GM19467 (cell line): ENCODE measurements at regions not wholly inside any gene's neighbourhood (a gene's known extent, or its start where the extent isn't known, plus 50 kb on each side); places are given as distances from the start of the nearest gene placed in this dataset.
"Not testable (repeated sequence)": the region's sequence is repeated elsewhere in the genome, so short reads cannot be mapped to it uniquely, and the experiment has no call there.

Experiments
- ATAC-seq: cut with Tn5 transposase; IDR thresholded peaks from one replicate; pipeline ENCODE4 v1.9.1; 2021; ENCODE audit warnings: mild to moderate bottlenecking, moderate library complexity; ENCODE audit not compliant: unreplicated experiment

GRCh38 chr15:31433091-31433490 is 106.5 kb downstream of the KLF13 start:
- ATAC-seq = no peak

- no peak for ATAC-seq
Observed at GRCh38 chr15:31433574-31433973, 106.9 kb downstream of the KLF13 start.

DNA sequence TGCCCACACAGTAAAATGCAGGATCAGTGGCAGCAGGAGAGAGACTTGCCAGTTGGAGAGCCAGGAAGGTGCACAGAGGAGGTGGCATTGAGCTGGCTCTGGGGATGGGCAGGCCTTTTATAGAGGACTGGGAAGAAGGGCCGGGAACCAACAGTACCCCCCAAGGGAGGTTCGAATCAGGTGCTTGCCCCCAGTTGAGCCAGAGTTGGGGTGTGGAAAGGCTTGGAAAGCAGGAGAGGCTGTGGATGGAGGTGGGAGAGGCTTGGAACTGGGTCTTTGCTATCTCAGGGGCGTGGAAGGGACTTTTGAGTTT is 107.6 kb downstream of the KLF13 start:
- no peak for ATAC-seq

GRCh38 chr15:31434588-31435260 is 108.1 kb downstream of the KLF13 start:
- peak; percentile 48 for ATAC-seq

DNA sequence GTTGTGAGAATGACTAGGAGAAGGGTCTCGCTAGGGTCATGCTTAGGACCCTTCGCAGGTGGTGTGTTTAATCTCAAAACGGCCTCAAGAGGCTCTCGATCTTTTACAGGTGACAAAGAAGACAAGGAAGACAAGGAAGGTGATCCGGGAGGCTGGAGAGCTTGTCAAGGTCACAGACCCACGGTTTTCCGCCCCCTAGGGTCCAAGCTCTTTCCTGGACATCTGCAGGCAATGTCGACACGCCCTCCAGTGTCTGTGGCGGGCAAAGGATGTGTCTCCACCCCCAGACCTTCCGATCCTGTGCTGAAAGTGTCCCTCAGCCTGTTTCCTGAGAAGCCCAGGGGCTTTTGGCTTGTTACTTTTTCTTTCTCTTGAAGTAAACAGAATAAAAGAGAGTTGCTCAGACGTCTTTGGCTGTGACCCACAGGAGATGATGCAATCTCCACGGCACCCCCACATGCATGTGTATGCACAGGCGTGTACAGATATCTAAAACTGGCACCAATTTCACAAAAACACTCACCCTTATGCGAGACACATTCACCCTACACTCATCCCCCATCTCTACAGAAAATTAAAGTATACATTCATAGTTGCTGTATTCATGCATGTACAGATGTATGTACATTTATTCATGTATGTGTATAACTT is 108.8 kb downstream of the KLF13 start:
- peak; percentile 57 for ATAC-seq

- no peak for ATAC-seq
Observed at GRCh38 chr15:31435912-31436628, 109.4 kb downstream of the KLF13 start.

DNA sequence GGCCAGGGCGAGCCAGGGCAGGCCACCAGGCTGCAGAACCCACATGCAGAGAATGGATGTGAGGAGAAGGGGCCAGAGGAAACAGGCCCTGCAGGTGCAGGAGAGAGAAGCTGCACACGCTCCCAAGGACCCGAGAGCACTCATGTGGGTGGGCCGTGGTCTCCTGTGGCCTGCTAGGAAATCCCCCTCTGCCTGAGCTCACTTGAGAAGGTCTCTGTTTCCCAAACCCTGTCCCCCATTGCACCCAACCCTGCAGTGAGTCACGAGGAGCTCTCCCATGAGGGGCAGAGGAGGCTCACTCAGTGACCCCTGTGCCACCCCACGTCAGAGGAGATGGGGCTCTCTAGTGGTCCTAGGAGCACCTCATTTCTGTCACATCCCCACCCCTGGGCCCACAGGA is 111.1 kb downstream of the KLF13 start:
- no peak for ATAC-seq

DNA sequence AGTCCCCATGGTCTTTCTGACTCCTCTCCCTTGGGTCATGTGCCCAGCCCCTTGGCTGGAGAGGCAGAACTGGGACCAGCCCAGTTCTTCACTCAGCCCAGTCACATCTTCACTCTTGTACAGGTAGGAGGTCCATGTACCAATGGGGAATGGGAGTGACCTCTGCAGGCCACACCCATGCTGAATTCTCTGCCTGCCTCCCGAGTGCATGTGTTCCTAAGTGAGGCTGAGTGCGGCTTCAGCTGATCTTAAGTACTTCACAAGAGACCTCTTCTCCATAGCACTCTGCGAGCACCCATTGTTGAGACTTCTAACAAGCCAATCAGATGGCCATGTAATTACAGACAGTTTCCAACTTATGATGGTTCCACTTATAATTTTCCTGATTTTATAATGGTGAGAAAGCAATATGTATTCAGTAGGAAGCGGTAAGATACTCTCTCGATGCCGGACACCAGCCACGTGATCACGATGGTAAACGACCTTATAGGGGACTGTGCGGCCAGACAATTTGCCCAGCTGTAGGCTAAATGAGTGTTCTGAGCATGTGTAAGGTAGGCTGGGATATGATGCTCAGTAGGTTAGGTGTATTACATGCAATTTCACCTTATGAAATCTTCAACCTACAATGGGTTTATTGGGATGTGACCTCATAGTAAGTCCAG is 112.1 kb downstream of the KLF13 start:
- ATAC-seq = no peak

- no peak for ATAC-seq
Observed at GRCh38 chr15:31439328-31439727, 112.7 kb downstream of the KLF13 start.

- ATAC-seq = not testable (repeated sequence)
Observed at GRCh38 chr15:31440216-31440615, 113.6 kb downstream of the KLF13 start.

DNA sequence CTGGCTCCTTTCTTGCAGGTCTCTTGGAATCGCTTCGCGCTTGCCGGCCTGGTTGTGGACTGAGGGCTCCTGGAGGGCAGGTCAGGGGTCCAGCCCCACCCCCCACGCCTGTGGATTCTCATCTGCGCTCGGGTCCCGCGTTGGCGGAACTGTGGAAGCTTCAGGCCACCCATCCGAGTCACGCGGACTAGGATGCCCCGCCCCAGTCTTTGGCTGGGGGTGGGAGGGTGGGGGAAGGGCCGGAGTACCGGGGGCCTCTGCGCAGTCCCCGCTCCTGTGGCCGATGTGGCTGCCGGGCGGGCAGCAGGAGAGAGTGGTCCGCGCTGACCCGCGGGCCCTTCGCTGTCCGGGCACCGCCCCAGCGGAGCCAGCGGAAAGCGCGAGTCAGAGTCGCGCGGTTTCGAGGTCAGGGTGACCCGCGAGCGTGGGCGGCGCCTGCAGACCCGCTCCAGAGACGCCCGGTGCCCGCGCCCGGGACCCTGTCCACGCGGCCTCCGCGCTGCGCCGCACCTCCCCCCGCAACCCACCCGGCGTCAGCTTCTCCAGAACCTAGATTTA is 114.2 kb downstream of the KLF13 start:
- ATAC-seq = no peak

GRCh38 chr15:31442226-31442625 is 115.6 kb downstream of the KLF13 start:
- ATAC-seq = no peak

- ATAC-seq = no peak
Observed at GRCh38 chr15:31442699-31443111, 116.1 kb downstream of the KLF13 start.

GRCh38 chr15:31444844-31445243 is 118.2 kb downstream of the KLF13 start:
- ATAC-seq = no peak

DNA sequence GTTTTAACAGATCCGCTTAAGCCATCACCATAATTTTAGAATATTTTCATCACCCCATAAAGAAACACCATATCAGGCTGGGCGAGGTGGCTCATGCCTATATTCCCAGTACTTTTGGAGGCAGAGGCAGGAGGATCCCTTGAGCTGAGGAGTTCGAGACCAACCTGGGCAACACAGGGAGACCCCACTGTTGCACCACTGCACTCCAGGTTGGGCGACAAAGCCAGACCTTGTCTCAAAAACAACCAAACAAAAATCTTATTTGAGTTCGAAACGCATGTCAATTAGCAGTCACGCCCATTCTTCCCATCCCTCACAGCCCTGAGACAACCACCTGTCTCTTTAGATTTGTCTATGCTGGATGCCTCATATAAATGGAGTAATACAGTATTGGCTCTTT is 119.9 kb downstream of the KLF13 start:
- no peak for ATAC-seq

DNA sequence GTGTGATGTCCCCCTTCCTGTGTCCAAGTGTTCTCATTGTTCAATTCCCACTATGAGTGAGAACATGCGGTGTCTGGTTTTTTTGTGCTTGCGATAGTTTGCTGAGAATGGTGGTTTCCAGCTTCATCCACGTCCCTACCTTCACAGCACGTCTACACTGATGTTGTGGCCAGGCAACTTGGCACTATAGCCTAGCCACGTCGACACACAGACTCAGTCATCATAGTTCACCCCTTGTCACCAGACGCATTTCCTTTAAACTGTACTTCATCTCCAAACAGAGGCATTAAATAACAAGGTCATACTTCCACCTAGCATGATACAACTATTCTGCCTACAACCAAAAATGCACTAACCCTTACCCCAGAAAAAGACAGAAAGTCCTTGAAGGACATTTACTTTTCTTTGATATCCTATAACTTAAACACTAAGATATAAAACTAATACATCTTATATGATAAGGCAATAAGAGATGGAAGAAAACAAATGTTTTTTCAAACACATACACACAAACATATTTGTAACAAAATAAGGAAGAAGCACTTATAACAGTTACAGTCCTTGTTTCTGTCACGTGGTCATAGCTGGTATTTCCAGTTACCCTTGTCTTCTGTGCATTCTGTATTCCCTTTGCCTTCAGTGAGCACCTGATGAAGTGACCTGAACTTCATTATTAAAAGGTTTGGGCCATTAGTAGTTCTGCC is 121.4 kb downstream of the KLF13 start:
- ATAC-seq = no peak

GRCh38 chr15:31448635-31448979 is 122.0 kb downstream of the KLF13 start:
- ATAC-seq = no peak

- ATAC-seq = no peak
Observed at GRCh38 chr15:31452595-31453557, 126.2 kb downstream of the KLF13 start.

DNA sequence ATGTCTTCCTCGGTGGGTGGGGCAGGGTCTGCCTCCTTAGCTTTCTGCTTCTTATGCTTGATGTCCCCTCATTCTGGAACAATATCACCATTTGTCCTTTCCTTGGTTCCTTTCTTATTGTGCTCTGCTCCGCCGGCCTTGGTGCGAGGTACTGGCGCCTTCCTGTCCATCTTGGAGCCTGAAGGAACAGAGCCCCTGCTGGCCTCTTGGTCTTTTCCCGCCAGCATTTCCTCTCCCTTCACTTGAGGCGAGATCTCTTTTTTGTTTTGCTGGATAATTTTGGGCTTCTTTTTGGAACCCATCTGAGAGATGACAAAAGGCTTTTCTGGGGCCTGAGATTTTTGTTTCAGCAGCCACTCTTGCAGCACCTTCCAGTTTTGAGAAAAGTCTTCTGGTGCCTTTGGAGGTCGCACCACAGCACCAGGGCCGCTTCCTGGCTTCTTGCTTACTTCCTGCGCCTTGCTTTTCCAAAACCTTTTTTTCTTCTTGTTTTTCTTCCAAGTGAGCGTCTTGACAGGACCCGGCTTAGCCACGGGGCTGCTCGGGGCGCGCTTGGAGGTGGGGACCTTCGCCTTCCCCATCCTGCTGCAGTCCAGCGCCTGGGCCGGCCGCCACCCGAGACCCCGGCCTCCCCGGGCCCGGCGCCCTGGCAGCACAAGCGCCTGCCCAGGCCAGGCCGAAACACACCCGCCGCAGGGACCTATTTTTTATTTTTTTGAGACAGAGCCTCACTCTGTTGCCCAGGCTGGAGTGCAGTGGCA is 127.1 kb downstream of the KLF13 start:
- no peak for ATAC-seq
